Ishikawa (cell line): ENCODE measurements at regions not wholly inside any gene's neighbourhood (a gene's known extent, or its start where the extent isn't known, plus 50 kb on each side); places are given as distances from the start of the nearest gene placed in this dataset.

Experiments used
- CEBPB ChIP-seq: IDR thresholded peaks from 2 replicates; pipeline ENCODE4 v1.6.1; 2012
- CREB1 ChIP-seq: IDR thresholded peaks from 2 replicates; pipeline ENCODE4 v1.6.1; 2012; ENCODE audit warnings: low read depth
- EGR1 ChIP-seq: IDR thresholded peaks from 2 replicates; pipeline ENCODE4 v1.6.1; 2012
- EP300 ChIP-seq: IDR thresholded peaks from 2 replicates; pipeline ENCODE4 v1.6.1; 2012; ENCODE audit warnings: borderline replicate concordance
- FOXM1 ChIP-seq: IDR thresholded peaks from 2 replicates; pipeline ENCODE4 v1.6.1; 2012; ENCODE audit warnings: low read depth, borderline replicate concordance
- MAX ChIP-seq: IDR thresholded peaks from 2 replicates; pipeline ENCODE4 v1.6.1; 2012
- NFIC ChIP-seq: IDR thresholded peaks from 2 replicates; pipeline ENCODE4 v1.6.1; 2012
- RAD21 ChIP-seq: IDR thresholded peaks from 2 replicates; pipeline ENCODE4 v1.6.1; 2012; ENCODE audit warnings: low read depth
- REST ChIP-seq: IDR thresholded peaks from 2 replicates; pipeline ENCODE4 v1.6.1; 2012; ENCODE audit warnings: low read depth, mild to moderate bottlenecking
- TAF1 ChIP-seq: IDR thresholded peaks from 2 replicates; pipeline ENCODE4 v1.6.1; 2012; ENCODE audit warnings: low read depth, mild to moderate bottlenecking
- TCF12 ChIP-seq: IDR thresholded peaks from 2 replicates; pipeline ENCODE4 v1.6.1; 2012; ENCODE audit warnings: low read depth
- TEAD4 ChIP-seq: IDR thresholded peaks from 2 replicates; pipeline ENCODE4 v1.6.1; 2012
- USF1 ChIP-seq: IDR thresholded peaks from 2 replicates; pipeline ENCODE4 v1.6.1; 2012
- YY1 ChIP-seq: IDR thresholded peaks from 2 replicates; pipeline ENCODE4 v1.6.1; 2012; ENCODE audit warnings: low read depth
- ZBTB7A ChIP-seq: IDR thresholded peaks from 2 replicates; pipeline ENCODE4 v1.6.1; 2012; ENCODE audit warnings: low read depth

DNA sequence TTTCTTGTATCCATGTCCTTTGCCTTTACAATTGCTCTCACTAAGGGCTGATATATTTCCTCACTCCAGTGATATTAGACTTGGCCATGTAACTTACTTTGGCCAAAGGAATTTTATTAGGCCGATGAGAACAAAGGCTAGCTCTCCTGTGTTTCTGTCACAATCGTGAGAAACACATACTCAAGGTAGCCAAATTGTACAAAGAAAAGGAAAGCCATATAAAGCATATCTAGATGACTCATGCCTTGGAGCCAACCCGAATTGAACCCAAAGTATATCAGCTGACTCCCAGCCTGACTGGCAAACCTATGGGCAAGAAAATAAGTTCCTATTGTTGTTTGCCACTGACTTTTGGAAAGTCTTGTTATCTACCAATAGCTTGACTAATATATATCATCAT, 371.7 kb upstream of the LRRC7 start:
- TF ChIP-seq TCF12 = no peak
- TF ChIP-seq FOXM1 = no peak
- no peak for TF ChIP-seq MAX
- TF ChIP-seq TAF1 = no peak
- TF ChIP-seq EP300 = no peak
- no peak for TF ChIP-seq RAD21
- no peak for TF ChIP-seq TEAD4
- TF ChIP-seq EGR1 = no peak
- no peak for TF ChIP-seq YY1
- TF ChIP-seq REST = no peak
- no peak for TF ChIP-seq USF1
- TF ChIP-seq CREB1 = no peak
- no peak for TF ChIP-seq ZBTB7A
- no peak for TF ChIP-seq CEBPB
- no peak for TF ChIP-seq NFIC

DNA sequence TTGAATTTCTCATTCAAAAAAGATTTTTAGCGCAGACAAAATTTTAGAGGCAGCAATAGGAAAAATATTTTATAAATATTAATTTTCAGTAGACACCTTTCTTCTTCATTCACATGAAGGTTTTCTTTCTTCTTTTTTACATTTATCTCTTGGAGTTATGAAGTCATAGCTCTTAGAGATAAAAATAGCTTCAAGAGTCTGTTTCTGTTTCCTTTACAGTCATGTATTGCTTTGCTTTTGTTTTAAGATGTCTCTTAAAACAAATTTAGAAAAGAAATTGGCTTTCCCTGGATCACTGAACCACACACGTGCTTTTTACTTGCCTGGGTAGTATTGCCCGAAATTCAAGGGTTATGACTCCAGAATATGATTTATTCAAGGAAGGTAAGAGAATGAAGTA, 369.9 kb upstream of the LRRC7 start:
- TF ChIP-seq TCF12 (no peak), TEAD4 (no peak), RAD21 (no peak), EGR1 (no peak), NFIC (no peak), MAX (no peak), USF1 (no peak), EP300 (no peak), CEBPB (no peak), CREB1 (no peak), YY1 (no peak), TAF1 (no peak), ZBTB7A (no peak)

DNA sequence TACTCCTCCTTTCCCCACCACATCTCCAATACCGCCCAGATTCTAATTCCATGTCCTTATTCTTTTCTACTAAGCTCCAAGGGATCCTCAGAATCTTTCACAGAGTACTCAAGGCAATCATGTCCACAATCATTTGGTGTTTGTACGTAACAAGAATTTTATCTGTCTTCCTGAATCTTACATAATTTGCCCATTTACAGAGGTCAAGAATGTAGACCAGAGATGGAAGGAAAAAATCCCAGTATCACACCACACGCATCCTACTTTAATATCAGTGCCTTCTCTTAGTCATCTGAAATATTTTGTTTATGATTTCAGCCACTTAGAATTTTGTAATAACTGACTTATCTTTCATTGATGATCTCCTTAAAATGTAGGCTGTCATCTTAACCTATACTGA, 366.0 kb upstream of the LRRC7 start:
- TF ChIP-seq NFIC = no peak
- no peak for TF ChIP-seq CEBPB
- TF ChIP-seq TCF12 = no peak

- TF ChIP-seq ZBTB7A = no peak
- no peak for TF ChIP-seq FOXM1
- no peak for TF ChIP-seq TCF12
- no peak for TF ChIP-seq MAX
- TF ChIP-seq YY1 = no peak
- no peak for TF ChIP-seq REST
- no peak for TF ChIP-seq EGR1
- no peak for TF ChIP-seq NFIC
- TF ChIP-seq EP300 = no peak
- TF ChIP-seq USF1 = no peak
- no peak for TF ChIP-seq CEBPB
- no peak for TF ChIP-seq TEAD4
- TF ChIP-seq TAF1 = no peak
- no peak for TF ChIP-seq RAD21
- TF ChIP-seq CREB1 = no peak
Observed at GRCh38 chr1:69203166-69203565, 364.6 kb upstream of the LRRC7 start.

DNA sequence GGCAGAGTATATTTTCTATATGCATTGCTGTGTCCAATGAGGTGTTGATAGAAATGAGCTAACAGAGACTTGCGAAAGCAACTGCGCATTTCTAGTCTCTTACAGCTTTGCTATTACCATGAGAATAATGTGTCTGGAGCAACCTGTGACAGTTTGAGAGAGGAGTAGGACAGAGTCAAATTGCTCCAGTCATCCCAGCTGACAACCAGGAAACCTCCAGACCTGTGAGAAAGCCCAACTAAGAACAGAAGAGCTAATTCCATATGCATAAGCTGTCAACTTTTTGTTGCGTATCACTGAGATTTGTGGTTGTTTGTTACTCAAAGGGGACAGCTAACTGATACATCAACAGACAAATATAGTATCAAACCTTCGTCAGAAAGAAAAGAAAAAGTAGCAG, 354.1 kb upstream of the LRRC7 start:
- TF ChIP-seq MAX = no peak
- TF ChIP-seq FOXM1 = no peak
- no peak for TF ChIP-seq NFIC
- no peak for TF ChIP-seq TAF1
- TF ChIP-seq EP300 = no peak
- TF ChIP-seq EGR1 = no peak
- TF ChIP-seq REST = no peak
- TF ChIP-seq USF1 = no peak
- TF ChIP-seq YY1 = no peak
- no peak for TF ChIP-seq TCF12
- TF ChIP-seq TEAD4 = no peak
- TF ChIP-seq RAD21 = no peak
- no peak for TF ChIP-seq ZBTB7A
